ENCODE measurements at regions not wholly inside any gene's neighbourhood (a gene's known extent, or its start where the extent isn't known, plus 50 kb on each side); places are given as distances from the start of the nearest gene placed in this dataset.

GRCh38 chr2:224187220-224187619, 148.1 kb upstream of the SERPINE2 start:
- intact Hi-C loops (cut with DNase I): no loop called here
- ATAC-seq: no peak
- no peaks in the 10 kb centered on the region for H3K27me3 ChIP-seq (ENCODE audit: low read depth)
- no peak for DNase-seq
- TF ChIP-seq CTCF (IDR thresholded peaks at IDR 0.05): no peak
- no peak overlapping the region for H3K27ac ChIP-seq
- no peak overlapping the region for H3K4me3 ChIP-seq
- peaks cover 4% of the 10 kb centered on the region for H3K9me3 ChIP-seq
- H3K4me1 ChIP-seq: no peaks in the 10 kb centered on the region
- no peaks in the 10 kb centered on the region for H3K36me3 ChIP-seq

GRCh38 chr2:224185023-224185601, 146.0 kb upstream of the SERPINE2 start:
- Histone ChIP-seq H3K27ac (no peak overlapping the region), H3K4me1 (no peaks in the 10 kb centered on the region), H3K27me3 (ENCODE audit: low read depth) (no peaks in the 10 kb centered on the region), H3K36me3 (no peaks in the 10 kb centered on the region), H3K4me3 (no peak overlapping the region), H3K9me3 (peaks cover 4% of the 10 kb centered on the region)
- no peak for TF ChIP-seq CTCF (IDR thresholded peaks at IDR 0.05)
- DNase-seq (no peak), ATAC-seq (no peak)
- intact Hi-C loops (cut with DNase I): no loop called here

GRCh38 chr2:224183086-224183485, 144.0 kb upstream of the SERPINE2 start:
- TF ChIP-seq CTCF (IDR thresholded peaks at IDR 0.05): no peak
- Histone ChIP-seq H3K9me3 (peaks cover 4% of the 10 kb centered on the region), H3K27me3 (ENCODE audit: low read depth) (no peaks in the 10 kb centered on the region), H3K27ac (no peak overlapping the region), H3K4me1 (no peaks in the 10 kb centered on the region), H3K4me3 (no peak overlapping the region), H3K36me3 (no peaks in the 10 kb centered on the region)
- ATAC-seq (no peak), DNase-seq (no peak)
- intact Hi-C loops (cut with DNase I): no loop called here

GRCh38 chr2:224182498-224182897, 143.4 kb upstream of the SERPINE2 start:
- Histone ChIP-seq H3K27ac (no peak overlapping the region), H3K27me3 (ENCODE audit: low read depth) (no peaks in the 10 kb centered on the region), H3K36me3 (no peaks in the 10 kb centered on the region), H3K4me3 (no peak overlapping the region), H3K4me1 (no peaks in the 10 kb centered on the region), H3K9me3 (peaks cover 4% of the 10 kb centered on the region)
- TF ChIP-seq CTCF (IDR thresholded peaks at IDR 0.05): no peak
- intact Hi-C loops (cut with DNase I): no loop called here
- DNase-seq (no peak), ATAC-seq (no peak)

- Histone ChIP-seq H3K27me3 (ENCODE audit: low read depth) (no peaks in the 10 kb centered on the region), H3K36me3 (no peaks in the 10 kb centered on the region), H3K27ac (no peak overlapping the region), H3K4me3 (no peak overlapping the region), H3K4me1 (no peaks in the 10 kb centered on the region), H3K9me3 (no peaks in the 10 kb centered on the region)
- ATAC-seq (no peak), DNase-seq (no peak)
- TF ChIP-seq CTCF (IDR thresholded peaks at IDR 0.05): no peak
- intact Hi-C loops (cut with DNase I): no loop called here
Observed at GRCh38 chr2:224181534-224182155, 142.6 kb upstream of the SERPINE2 start.
